OCI-LY3 (cell line): ENCODE measurements at regions not wholly inside any gene's neighbourhood (a gene's known extent, or its start where the extent isn't known, plus 50 kb on each side); places are given as distances from the start of the nearest gene placed in this dataset.

Experiments used
- H2AFZ ChIP-seq: fragments of 200-600, 300-600 bp; shearing (Covaris generic); 2 replicates; pipeline ENCODE4 v1.6.0; 2014; ENCODE audit warnings: antibody characterized with exemption, low read depth, low read length
- H3K27ac ChIP-seq: fragments of 200-600, 300-600 bp; sonication (generic); 2 replicates; pipeline ENCODE4 v1.5.1; 2014; ENCODE audit warnings: mild to moderate bottlenecking, low read length, moderate library complexity, mixed read lengths
- H3K27me3 ChIP-seq: fragments of 200-600, 300-600 bp; sonication (generic); 2 replicates; pipeline ENCODE4 v1.6.1; 2014; ENCODE audit warnings: low read depth, low read length, mixed read lengths
- H3K36me3 ChIP-seq: fragments of 200-600, 300-600 bp; sonication (generic); replicated peaks from 2 replicates; pipeline ENCODE3; 2014; ENCODE audit warnings: low read depth, low read length, mixed read lengths
- H3K4me1 ChIP-seq: fragments of 300-600, 200-600 bp; sonication (generic); 2 replicates; pipeline ENCODE4 v1.6.1; 2014; ENCODE audit warnings: low read length, mixed read lengths
- H3K4me2 ChIP-seq: fragments of 200-600, 300-600 bp; sonication (generic); 2 replicates; pipeline ENCODE4 v1.6.1; 2014; ENCODE audit warnings: low read length, mixed read lengths
- H3K4me3 ChIP-seq: fragments of 300-600, 200-600 bp; sonication (generic); 2 replicates; pipeline ENCODE4 v1.5.1; 2014; ENCODE audit warnings: antibody characterized with exemption, mild to moderate bottlenecking, low read length, moderate library complexity
- H3K79me2 ChIP-seq: fragments of 300-600, 200-600 bp; shearing (Covaris generic); 2 replicates; pipeline ENCODE4 v1.6.1; 2014; ENCODE audit warnings: mild to moderate bottlenecking, low read length, mixed read lengths
- H3K9ac ChIP-seq: fragments of 300-600, 200-600 bp; shearing (Covaris generic); 2 replicates; pipeline ENCODE4 v1.6.0; 2014; ENCODE audit warnings: mild to moderate bottlenecking, low read length, moderate library complexity
- H3K9me3 ChIP-seq: fragments of 200-600, 300-600 bp; shearing (Covaris generic); 2 replicates; pipeline ENCODE4 v1.6.1; 2014; ENCODE audit warnings: low read length, mixed read lengths; ENCODE audit not compliant: insufficient read depth
- H4K20me1 ChIP-seq: fragments of 200-600, 300-600 bp; sonication (generic); 2 replicates; pipeline ENCODE4 v1.6.1; 2016; ENCODE audit warnings: low read length, mixed read lengths; ENCODE audit not compliant: insufficient read depth
- EZH2phosphoT487 ChIP-seq: fragments of 200-600 bp; shearing (Covaris generic); IDR thresholded peaks from 2 replicates; pipeline ENCODE4 v1.6.1; 2018; ENCODE audit warnings: antibody characterized with exemption, mixed run types, low read depth
- TF ChIP-seq, protein P1 (sequence below): fragments of 200-600, 300-600 bp; sonication (generic); IDR thresholded peaks from 2 replicates; pipeline ENCODE4 v1.5.1; 2014; ENCODE audit warnings: antibody characterized with exemption, low read length, low read depth

DNA sequence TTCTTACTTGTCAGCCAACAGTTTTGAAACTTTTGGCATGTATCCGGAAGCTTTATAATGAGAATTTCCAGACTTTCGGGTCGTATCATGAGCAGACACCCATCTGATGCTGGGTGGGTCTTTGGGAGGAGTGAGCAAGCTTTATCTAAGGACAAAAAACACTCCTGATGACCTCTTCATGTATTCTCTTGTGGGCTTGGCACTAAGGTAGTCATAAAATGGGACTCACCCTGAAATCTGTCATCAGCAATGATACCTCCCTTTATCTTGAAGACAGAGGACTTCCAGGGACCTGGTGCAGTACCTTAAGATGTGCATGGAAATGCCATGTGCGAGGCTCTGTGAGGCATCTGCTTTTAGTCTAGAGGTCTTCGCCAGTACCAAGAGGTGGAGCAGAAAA is 346.3 kb upstream of the PPARGC1A start:
- Histone ChIP-seq H4K20me1 (no peaks in the 10 kb centered on the region), H2AFZ (no peak overlapping the region), H3K4me3 (no peak overlapping the region), H3K79me2 (no peaks in the 10 kb centered on the region), H3K9me3 (no peaks in the 10 kb centered on the region), H3K27me3 (peaks cover 8% of the 10 kb centered on the region; the same call in 1 of the 2 replicates), H3K4me1 (peaks cover 6% of the 10 kb centered on the region; the same call in 1 of the 2 replicates), H3K4me2 (no peak overlapping the region), H3K36me3 (no peaks in the 10 kb centered on the region), H3K9ac (no peak overlapping the region), H3K27ac (no peak overlapping the region)
- TF ChIP-seq, protein P1, sequence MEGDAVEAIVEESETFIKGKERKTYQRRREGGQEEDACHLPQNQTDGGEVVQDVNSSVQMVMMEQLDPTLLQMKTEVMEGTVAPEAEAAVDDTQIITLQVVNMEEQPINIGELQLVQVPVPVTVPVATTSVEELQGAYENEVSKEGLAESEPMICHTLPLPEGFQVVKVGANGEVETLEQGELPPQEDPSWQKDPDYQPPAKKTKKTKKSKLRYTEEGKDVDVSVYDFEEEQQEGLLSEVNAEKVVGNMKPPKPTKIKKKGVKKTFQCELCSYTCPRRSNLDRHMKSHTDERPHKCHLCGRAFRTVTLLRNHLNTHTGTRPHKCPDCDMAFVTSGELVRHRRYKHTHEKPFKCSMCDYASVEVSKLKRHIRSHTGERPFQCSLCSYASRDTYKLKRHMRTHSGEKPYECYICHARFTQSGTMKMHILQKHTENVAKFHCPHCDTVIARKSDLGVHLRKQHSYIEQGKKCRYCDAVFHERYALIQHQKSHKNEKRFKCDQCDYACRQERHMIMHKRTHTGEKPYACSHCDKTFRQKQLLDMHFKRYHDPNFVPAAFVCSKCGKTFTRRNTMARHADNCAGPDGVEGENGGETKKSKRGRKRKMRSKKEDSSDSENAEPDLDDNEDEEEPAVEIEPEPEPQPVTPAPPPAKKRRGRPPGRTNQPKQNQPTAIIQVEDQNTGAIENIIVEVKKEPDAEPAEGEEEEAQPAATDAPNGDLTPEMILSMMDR: no peak
- no peak for TF ChIP-seq EZH2phosphoT487

DNA sequence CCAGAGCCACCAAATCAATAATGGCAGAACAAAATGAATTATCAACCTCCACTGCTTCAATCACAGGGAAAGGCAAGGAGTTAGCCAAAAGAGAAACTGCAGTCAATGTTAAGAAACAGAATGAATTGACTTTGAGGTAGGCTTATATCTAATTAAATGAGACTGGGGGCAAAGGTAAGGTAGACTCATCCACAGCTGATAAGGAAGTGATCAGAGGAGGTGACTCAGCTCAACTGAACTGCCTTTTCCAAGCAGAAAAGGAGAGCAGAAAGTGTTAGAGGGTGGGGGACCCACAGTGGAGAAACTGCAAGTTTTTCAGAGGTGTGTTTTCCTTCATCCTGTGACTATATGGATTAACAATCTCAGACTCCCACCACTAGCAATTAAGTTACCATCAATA is 345.8 kb upstream of the PPARGC1A start:
- peaks cover 6% of the 10 kb centered on the region; the same call in 1 of the 2 replicates for H3K4me1 ChIP-seq
- no peak overlapping the region for H3K9ac ChIP-seq
- TF ChIP-seq, protein P1: no peak
- no peak for TF ChIP-seq EZH2phosphoT487
- peaks cover 8% of the 10 kb centered on the region; the same call in 1 of the 2 replicates for H3K27me3 ChIP-seq
- H2AFZ ChIP-seq: no peak overlapping the region
- H3K4me2 ChIP-seq: no peak overlapping the region
- no peaks in the 10 kb centered on the region for H3K36me3 ChIP-seq
- no peak overlapping the region for H3K4me3 ChIP-seq
- no peaks in the 10 kb centered on the region for H3K9me3 ChIP-seq
- H4K20me1 ChIP-seq: no peaks in the 10 kb centered on the region
- H3K79me2 ChIP-seq: no peaks in the 10 kb centered on the region
- no peak overlapping the region for H3K27ac ChIP-seq

DNA sequence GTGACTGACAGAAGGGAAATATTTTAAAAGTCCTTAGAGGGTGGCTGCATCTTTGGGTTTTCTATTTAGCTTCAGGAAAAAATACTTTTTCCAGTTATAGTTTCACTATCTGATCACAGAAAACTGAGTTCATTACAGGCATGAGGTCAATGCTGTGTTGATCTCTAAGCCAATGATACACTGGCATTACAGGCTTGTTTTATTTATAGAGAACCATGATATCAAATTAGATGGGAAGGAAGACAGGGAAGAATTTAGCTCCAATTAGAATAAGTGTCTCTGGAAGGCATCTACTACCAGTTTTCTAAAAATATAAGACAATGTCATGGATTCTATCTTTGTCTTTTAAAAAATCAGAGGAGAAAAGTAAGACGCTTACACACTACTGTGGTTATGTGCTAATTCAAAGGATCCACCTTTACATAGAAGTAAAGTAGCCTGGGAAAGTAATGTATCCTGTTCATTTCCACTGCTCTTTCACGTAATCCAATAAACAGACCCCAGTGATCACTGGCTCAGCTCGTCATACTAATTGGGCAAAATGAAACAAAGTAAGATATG is 344.5 kb upstream of the PPARGC1A start:
- Histone ChIP-seq H3K36me3 (no peaks in the 10 kb centered on the region), H3K79me2 (no peaks in the 10 kb centered on the region), H3K27me3 (peaks cover 8% of the 10 kb centered on the region; the same call in 1 of the 2 replicates), H3K9me3 (no peaks in the 10 kb centered on the region), H3K9ac (no peak overlapping the region), H3K4me1 (peaks cover 6% of the 10 kb centered on the region; the same call in 1 of the 2 replicates), H3K4me3 (no peak overlapping the region), H3K27ac (no peak overlapping the region), H4K20me1 (no peaks in the 10 kb centered on the region), H3K4me2 (no peak overlapping the region), H2AFZ (no peak overlapping the region)
- no peak for TF ChIP-seq EZH2phosphoT487
- TF ChIP-seq, protein P1: no peak

DNA sequence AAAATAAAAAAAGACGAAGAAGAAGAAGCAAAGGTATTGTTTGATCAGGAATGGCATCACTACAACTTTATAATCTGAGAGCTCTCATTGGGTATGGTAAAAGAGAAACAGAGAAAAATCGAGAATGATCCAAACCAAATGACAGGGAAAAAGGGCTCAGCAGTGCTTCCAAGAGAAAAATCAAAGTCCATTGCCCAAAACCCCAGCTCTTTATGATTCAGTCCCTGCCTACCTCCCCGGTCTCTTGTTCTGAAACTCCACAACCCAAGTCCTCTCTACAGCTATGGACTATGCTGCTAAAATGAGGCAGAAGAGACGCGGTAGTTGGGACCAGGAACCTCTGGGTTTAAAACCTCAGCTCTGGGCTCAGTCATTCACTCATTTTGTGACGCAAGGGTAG is 341.1 kb upstream of the PPARGC1A start:
- H3K9me3 ChIP-seq: no peaks in the 10 kb centered on the region
- H3K27ac ChIP-seq: no peak overlapping the region
- TF ChIP-seq EZH2phosphoT487: no peak
- TF ChIP-seq, protein P1: no peak
- H3K36me3 ChIP-seq: no peaks in the 10 kb centered on the region
- H3K4me3 ChIP-seq: no peak overlapping the region
- peaks cover 8% of the 10 kb centered on the region; the same call in 1 of the 2 replicates for H3K27me3 ChIP-seq
- H3K4me1 ChIP-seq: peaks cover 2% of the 10 kb centered on the region; the same call in 1 of the 2 replicates
- no peaks in the 10 kb centered on the region for H4K20me1 ChIP-seq
- H3K79me2 ChIP-seq: no peaks in the 10 kb centered on the region
- no peak overlapping the region for H3K4me2 ChIP-seq
- H3K9ac ChIP-seq: no peak overlapping the region
- no peak overlapping the region for H2AFZ ChIP-seq
